ENCODE measurements at regions not wholly inside any gene's neighbourhood (a gene's known extent, or its start where the extent isn't known, plus 50 kb on each side); places are given as distances from the start of the nearest gene placed in this dataset.

DNA sequence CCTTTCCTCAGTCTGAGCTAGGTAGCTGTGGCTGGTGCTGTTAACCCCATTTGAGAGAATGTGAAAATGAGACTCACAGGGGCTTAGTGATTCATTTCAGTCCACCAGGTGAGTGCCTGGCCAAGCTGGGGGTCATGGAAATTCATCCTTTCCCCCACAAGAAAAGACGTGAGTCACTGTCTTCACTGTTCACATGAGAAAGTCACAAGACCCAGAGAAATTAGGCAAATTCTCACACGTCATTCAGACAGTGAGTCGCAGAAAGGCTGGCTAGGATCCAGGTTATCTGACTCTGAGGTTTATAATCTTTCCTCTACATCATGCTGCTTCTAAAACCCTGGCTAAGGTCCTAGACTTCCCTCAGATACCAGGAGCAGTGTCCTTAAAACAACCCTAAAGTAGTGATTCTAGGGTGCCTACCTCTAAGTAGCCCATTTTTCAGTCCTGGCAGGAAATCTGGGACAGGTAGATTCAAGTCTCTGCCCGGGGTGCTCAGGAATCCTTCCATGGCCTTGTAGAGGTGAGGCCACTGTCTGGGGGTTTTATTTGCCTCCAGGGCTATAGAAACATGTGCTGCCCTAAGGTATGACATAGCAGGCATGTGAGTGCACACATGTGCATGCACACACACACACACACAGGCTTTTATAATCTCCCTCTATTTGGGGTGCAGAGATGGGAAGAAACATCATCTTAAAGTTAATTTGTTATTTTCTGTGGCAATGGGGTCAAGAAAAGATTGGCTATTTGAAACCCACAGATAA, 427.9 kb upstream of the CELF2 start:
- no peak overlapping the region for H3K4me3 ChIP-seq
- H3K27ac ChIP-seq = no peak overlapping the region
- 65% methylated on average over 4 of the region's 4 CpGs for WGBS (ENCODE audit: low lambda C conversion rate, missing lambda C conversion rate)
- no peaks in the 10 kb centered on the region for H3K36me3 ChIP-seq (replicated peaks; ENCODE audit: insufficient read depth, low read depth)
- peak; percentile 50 for DNase-seq (ENCODE audit: low spot score)
- peaks cover 9% of the 10 kb centered on the region for H3K4me1 ChIP-seq (ENCODE audit: insufficient read depth)
- no peaks in the 10 kb centered on the region for H3K9me3 ChIP-seq (ENCODE audit: low read depth)
- H3K9me2 ChIP-seq (replicated peaks; ENCODE audit: insufficient read depth) = no peaks in the 10 kb centered on the region
- no peak overlapping the region for H2AFZ ChIP-seq
- H4K20me1 ChIP-seq (ENCODE audit: insufficient read depth, poor library complexity, severe bottlenecking) = no peaks in the 10 kb centered on the region
- no peaks in the 10 kb centered on the region for H3K79me2 ChIP-seq
- H3K27me3 ChIP-seq = no peaks in the 10 kb centered on the region
- no peak overlapping the region for H3K4me2 ChIP-seq
- TF ChIP-seq, protein P1, sequence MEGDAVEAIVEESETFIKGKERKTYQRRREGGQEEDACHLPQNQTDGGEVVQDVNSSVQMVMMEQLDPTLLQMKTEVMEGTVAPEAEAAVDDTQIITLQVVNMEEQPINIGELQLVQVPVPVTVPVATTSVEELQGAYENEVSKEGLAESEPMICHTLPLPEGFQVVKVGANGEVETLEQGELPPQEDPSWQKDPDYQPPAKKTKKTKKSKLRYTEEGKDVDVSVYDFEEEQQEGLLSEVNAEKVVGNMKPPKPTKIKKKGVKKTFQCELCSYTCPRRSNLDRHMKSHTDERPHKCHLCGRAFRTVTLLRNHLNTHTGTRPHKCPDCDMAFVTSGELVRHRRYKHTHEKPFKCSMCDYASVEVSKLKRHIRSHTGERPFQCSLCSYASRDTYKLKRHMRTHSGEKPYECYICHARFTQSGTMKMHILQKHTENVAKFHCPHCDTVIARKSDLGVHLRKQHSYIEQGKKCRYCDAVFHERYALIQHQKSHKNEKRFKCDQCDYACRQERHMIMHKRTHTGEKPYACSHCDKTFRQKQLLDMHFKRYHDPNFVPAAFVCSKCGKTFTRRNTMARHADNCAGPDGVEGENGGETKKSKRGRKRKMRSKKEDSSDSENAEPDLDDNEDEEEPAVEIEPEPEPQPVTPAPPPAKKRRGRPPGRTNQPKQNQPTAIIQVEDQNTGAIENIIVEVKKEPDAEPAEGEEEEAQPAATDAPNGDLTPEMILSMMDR (IDR thresholded peaks at IDR 0.05; ENCODE audit: poor library complexity) = no peak
- TF ChIP-seq EZH2 (IDR thresholded peaks at IDR 0.05; ENCODE audit: borderline replicate concordance) = no peak
- TF ChIP-seq EZH2phosphoT487 (IDR thresholded peaks at IDR 0.05; ENCODE audit: low read depth, severe bottlenecking, unreplicated experiment) = no peak

DNA sequence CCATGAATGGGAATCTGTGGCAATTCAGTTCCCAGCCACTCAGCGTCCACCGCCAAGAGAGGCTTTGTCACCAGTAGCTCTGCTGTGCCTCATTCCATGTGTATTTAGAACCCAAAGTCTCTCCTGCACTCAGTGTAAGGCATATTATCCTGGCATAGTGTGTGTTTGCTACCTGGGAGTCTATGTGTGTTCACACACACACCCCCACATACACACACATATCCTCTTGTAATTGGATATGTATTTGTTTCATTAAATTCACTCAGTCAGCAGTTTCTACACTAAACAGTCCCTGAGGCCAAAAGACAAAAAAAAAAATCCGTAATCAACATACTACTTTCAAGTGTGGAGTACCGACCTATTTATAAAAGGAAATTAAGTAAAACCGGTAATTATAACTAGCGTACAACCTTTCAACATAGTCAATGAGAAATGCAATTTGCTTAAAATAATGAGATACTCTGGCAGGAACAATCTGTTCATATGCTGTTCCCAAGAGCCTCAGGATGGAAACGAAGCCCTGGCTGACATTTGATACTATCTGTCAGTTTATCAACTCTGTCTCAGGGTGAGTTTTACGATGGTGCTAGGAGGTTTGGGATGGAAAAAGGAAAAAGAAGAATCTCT, 425.8 kb upstream of the CELF2 start:
- no peak for TF ChIP-seq EZH2phosphoT487 (IDR thresholded peaks at IDR 0.05; ENCODE audit: low read depth, severe bottlenecking, unreplicated experiment)
- TF ChIP-seq, protein P1 (IDR thresholded peaks at IDR 0.05; ENCODE audit: poor library complexity) = no peak
- TF ChIP-seq EZH2 (IDR thresholded peaks at IDR 0.05; ENCODE audit: borderline replicate concordance) = no peak
- H4K20me1 ChIP-seq (ENCODE audit: insufficient read depth, poor library complexity, severe bottlenecking) = no peaks in the 10 kb centered on the region
- 36% methylated on average over 8 of the region's 8 CpGs for WGBS (ENCODE audit: low lambda C conversion rate, missing lambda C conversion rate)
- H3K27ac ChIP-seq = no peak overlapping the region
- H3K4me1 ChIP-seq (ENCODE audit: insufficient read depth) = peaks cover 9% of the 10 kb centered on the region
- no peaks in the 10 kb centered on the region for H3K79me2 ChIP-seq
- H3K4me3 ChIP-seq = no peak overlapping the region
- H3K27me3 ChIP-seq = no peaks in the 10 kb centered on the region
- H3K9me3 ChIP-seq (ENCODE audit: low read depth) = no peaks in the 10 kb centered on the region
- no peak overlapping the region for H2AFZ ChIP-seq
- peak overlapping the region; percentile 6 for H3K4me2 ChIP-seq
- DNase-seq (ENCODE audit: low spot score) = no peak
- no peaks in the 10 kb centered on the region for H3K36me3 ChIP-seq (replicated peaks; ENCODE audit: insufficient read depth, low read depth)
- no peaks in the 10 kb centered on the region for H3K9me2 ChIP-seq (replicated peaks; ENCODE audit: insufficient read depth)

DNA sequence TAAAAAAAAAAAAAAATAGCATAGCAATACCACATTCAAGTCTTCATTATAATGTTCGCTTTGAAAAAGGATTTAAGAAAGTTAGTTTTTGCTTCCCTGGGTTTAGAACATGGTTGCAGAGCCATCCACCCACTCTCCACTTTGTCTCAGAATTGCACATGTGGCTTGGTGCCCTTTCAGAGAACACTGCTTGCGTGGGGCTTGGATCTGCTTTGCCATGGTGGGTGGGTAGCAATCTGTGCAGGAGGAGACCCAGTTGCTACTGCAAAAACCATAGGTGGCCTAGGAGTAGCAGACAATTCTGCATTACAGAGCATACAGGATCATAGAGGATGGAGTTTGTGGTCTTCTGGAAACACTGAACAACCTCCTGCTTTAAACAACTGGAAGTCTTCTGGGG, 421.4 kb upstream of the CELF2 start:
- Histone ChIP-seq H3K27me3 (no peaks in the 10 kb centered on the region), H3K4me1 (ENCODE audit: insufficient read depth) (no peaks in the 10 kb centered on the region), H3K36me3 (replicated peaks; ENCODE audit: insufficient read depth, low read depth) (no peaks in the 10 kb centered on the region), H3K4me2 (no peak overlapping the region), H2AFZ (no peak overlapping the region), H3K9me3 (ENCODE audit: low read depth) (no peaks in the 10 kb centered on the region), H3K79me2 (no peaks in the 10 kb centered on the region), H3K4me3 (no peak overlapping the region), H3K27ac (no peak overlapping the region), H3K9me2 (replicated peaks; ENCODE audit: insufficient read depth) (no peaks in the 10 kb centered on the region), H4K20me1 (ENCODE audit: insufficient read depth, poor library complexity, severe bottlenecking) (no peaks in the 10 kb centered on the region)
- WGBS (ENCODE audit: low lambda C conversion rate, missing lambda C conversion rate) = 86% methylated on average over 2 of the region's 2 CpGs
- no peak for DNase-seq (ENCODE audit: low spot score)
- TF ChIP-seq, protein P1 (IDR thresholded peaks at IDR 0.05; ENCODE audit: poor library complexity) = no peak
- TF ChIP-seq EZH2 (IDR thresholded peaks at IDR 0.05; ENCODE audit: borderline replicate concordance) (no peak), EZH2phosphoT487 (IDR thresholded peaks at IDR 0.05; ENCODE audit: low read depth, severe bottlenecking, unreplicated experiment) (no peak)
